ENCODE measurements at regions not wholly inside any gene's neighbourhood (a gene's known extent, or its start where the extent isn't known, plus 50 kb on each side); places are given as distances from the start of the nearest gene placed in this dataset.

DNA sequence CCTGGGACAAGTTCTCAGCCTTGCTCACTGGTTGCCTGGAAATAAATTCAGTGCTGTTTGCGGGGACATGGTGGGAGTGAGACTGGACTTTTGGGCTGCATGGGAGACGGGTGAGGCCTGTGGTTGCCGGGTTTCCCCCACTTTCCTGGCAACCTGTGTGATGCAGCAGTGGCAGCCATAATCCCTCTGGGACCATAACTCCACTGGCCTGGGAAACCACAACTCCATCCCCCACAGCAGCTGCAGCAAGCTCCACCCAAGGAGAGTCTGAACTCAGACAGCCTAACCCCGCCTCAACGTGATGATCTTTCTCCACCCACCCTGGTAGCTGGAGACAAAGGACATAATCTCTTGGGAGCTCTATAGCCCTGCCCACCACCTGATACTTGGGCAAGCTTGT is 349.9 kb downstream of the PIK3R1 start:
- Histone ChIP-seq H3K9me2 (replicated peaks; ENCODE audit: control insufficient read depth, low read length) (no peaks in the 10 kb centered on the region), H3F3A (ENCODE audit: control insufficient read depth, insufficient read depth) (no peaks in the 10 kb centered on the region), H3K36me3 (ENCODE audit: control insufficient read depth, low read length) (no peaks in the 10 kb centered on the region), H3K4me3 (ENCODE audit: low read length) (peak overlapping the region; percentile 63), H3K4me2 (ENCODE audit: low read length) (peak overlapping the region; percentile 81), H4K20me1 (ENCODE audit: control insufficient read depth, insufficient read depth, low read depth, low read length) (no peaks in the 10 kb centered on the region), H3K27ac (ENCODE audit: low read depth, low read length) (peak overlapping the region; percentile 52), H3K79me2 (ENCODE audit: control insufficient read depth, low read length) (no peaks in the 10 kb centered on the region), H3K4me1 (ENCODE audit: control insufficient read depth, low read length) (peaks cover 28% of the 10 kb centered on the region), H3K27me3 (ENCODE audit: control insufficient read depth, low read length) (no peaks in the 10 kb centered on the region), H3K9me3 (ENCODE audit: control insufficient read depth, insufficient read depth, low read length) (0 out of 2 replicates have a peak, but pooled peaks cover 2% of the 10 kb centered on the region)
- TF ChIP-seq EZH2phosphoT487 (IDR thresholded peaks at IDR 0.05; ENCODE audit: borderline replicate concordance, low read length) (no peak), CTCF (IDR thresholded peaks at IDR 0.05; ENCODE audit: low read depth, low read length, poor library complexity, severe bottlenecking) (no peak)

DNA sequence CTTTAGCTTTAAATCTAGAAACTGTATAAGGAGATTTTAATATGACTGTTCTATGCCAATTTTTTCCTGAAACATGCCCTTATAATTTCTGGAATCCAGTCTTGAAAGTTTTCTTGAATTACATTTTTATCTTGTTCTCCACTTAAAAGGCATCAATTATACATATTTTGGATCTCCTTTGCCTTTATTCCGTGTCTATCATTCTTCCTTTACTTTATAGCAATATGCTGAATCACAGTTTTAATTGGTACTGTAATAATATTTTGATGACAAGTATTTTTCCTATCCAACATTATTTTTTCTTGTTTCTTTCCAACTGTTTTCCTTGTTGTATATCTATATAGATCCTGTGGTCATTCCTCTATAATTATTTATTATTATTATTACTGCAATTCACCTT is 361.2 kb downstream of the PIK3R1 start:
- H3K79me2 ChIP-seq (ENCODE audit: control insufficient read depth, low read length), result no peaks in the 10 kb centered on the region
- no peaks in the 10 kb centered on the region for H4K20me1 ChIP-seq (ENCODE audit: control insufficient read depth, insufficient read depth, low read depth, low read length)
- peaks cover 4% of the 10 kb centered on the region; the same call in 1 of the 2 replicates for H3F3A ChIP-seq (ENCODE audit: control insufficient read depth, insufficient read depth)
- H3K4me1 ChIP-seq (ENCODE audit: control insufficient read depth, low read length), result no peaks in the 10 kb centered on the region
- H3K27ac ChIP-seq (ENCODE audit: low read depth, low read length), result no peak overlapping the region
- H3K27me3 ChIP-seq (ENCODE audit: control insufficient read depth, low read length), result no peaks in the 10 kb centered on the region
- no peaks in the 10 kb centered on the region for H3K36me3 ChIP-seq (ENCODE audit: control insufficient read depth, low read length)
- H3K9me3 ChIP-seq (ENCODE audit: control insufficient read depth, insufficient read depth, low read length), result no peaks in the 10 kb centered on the region
- H3K9me2 ChIP-seq (replicated peaks; ENCODE audit: control insufficient read depth, low read length), result no peaks in the 10 kb centered on the region
- no peak overlapping the region for H3K4me2 ChIP-seq (ENCODE audit: low read length)
- no peak overlapping the region for H3K4me3 ChIP-seq (ENCODE audit: low read length)
- TF ChIP-seq CTCF (IDR thresholded peaks at IDR 0.05; ENCODE audit: low read depth, low read length, poor library complexity, severe bottlenecking) (no peak), EZH2phosphoT487 (IDR thresholded peaks at IDR 0.05; ENCODE audit: borderline replicate concordance, low read length) (no peak)

DNA sequence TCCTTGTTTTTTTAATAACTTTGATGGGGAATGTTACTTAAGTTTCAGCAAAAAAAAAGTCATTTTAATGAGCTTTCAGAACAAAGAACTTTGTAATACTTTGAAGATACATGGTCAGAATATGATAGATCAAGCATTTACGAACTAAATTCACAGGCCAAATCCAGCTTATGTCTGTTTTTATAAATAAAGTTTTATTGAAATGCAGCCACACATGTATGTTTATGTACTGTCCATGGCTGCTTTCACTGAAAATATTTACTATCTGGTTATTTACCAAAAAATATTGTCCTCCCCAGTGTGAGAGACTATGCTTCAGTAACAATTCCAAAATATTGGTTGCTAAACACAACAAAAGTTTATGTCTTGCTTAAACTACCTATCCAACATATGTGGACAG is 366.7 kb downstream of the PIK3R1 start:
- H3K27me3 ChIP-seq (ENCODE audit: control insufficient read depth, low read length), result no peaks in the 10 kb centered on the region
- no peaks in the 10 kb centered on the region for H3F3A ChIP-seq (ENCODE audit: control insufficient read depth, insufficient read depth)
- H3K27ac ChIP-seq (ENCODE audit: low read depth, low read length), result no peak overlapping the region
- no peaks in the 10 kb centered on the region for H4K20me1 ChIP-seq (ENCODE audit: control insufficient read depth, insufficient read depth, low read depth, low read length)
- H3K9me3 ChIP-seq (ENCODE audit: control insufficient read depth, insufficient read depth, low read length), result no peaks in the 10 kb centered on the region
- H3K4me1 ChIP-seq (ENCODE audit: control insufficient read depth, low read length), result peaks cover 4% of the 10 kb centered on the region
- no peak overlapping the region for H3K4me2 ChIP-seq (ENCODE audit: low read length)
- H3K9me2 ChIP-seq (replicated peaks; ENCODE audit: control insufficient read depth, low read length), result no peaks in the 10 kb centered on the region
- TF ChIP-seq EZH2phosphoT487 (IDR thresholded peaks at IDR 0.05; ENCODE audit: borderline replicate concordance, low read length) (no peak), CTCF (IDR thresholded peaks at IDR 0.05; ENCODE audit: low read depth, low read length, poor library complexity, severe bottlenecking) (no peak)
- no peaks in the 10 kb centered on the region for H3K36me3 ChIP-seq (ENCODE audit: control insufficient read depth, low read length)
- no peak overlapping the region for H3K4me3 ChIP-seq (ENCODE audit: low read length)
- no peaks in the 10 kb centered on the region for H3K79me2 ChIP-seq (ENCODE audit: control insufficient read depth, low read length)

Measured in DOHH2 (cell line).